ENCODE measurements at regions not wholly inside any gene's neighbourhood (a gene's known extent, or its start where the extent isn't known, plus 50 kb on each side); places are given as distances from the start of the nearest gene placed in this dataset.

GRCh38 chrX:39011454-39012221 lies 210.4 kb downstream of the MID1IP1 start:
- H3K36me3 ChIP-seq (ENCODE audit: control insufficient read depth in 2 of 2, extremely low read depth in 1 of 2, insufficient read depth in 2 of 2, low read length in 2 of 2), result no peaks in the 10 kb centered on the region
- no peak overlapping the region for H3K27ac ChIP-seq (ENCODE audit: control insufficient read depth, insufficient read depth, low read length)
- no peak overlapping the region for H3K9ac ChIP-seq (ENCODE audit: control insufficient read depth, extremely low read depth, insufficient read depth, low read length)
- H4K20me1 ChIP-seq (ENCODE audit: control insufficient read depth, extremely low read depth, insufficient read depth, low read length), result no peaks in the 10 kb centered on the region
- no peaks in the 10 kb centered on the region for H3K27me3 ChIP-seq (ENCODE audit: control insufficient read depth, extremely low read depth, insufficient read depth, low read length)
- TF ChIP-seq CTCF (optimal IDR thresholded peaks at IDR 0.05 in 1 of 3, IDR thresholded peaks at IDR 0.05 in 1 of 3, conservative IDR thresholded peaks at IDR 0.05 in 1 of 3; ENCODE audit: extremely low read depth in 1 of 3, insufficient read depth in 2 of 3, low read length in 3 of 3) (no peak), EZH2 (IDR thresholded peaks at IDR 0.05; ENCODE audit: low read length) (no peak)
- H2AFZ ChIP-seq (ENCODE audit: control insufficient read depth, low read length), result peak overlapping the region; percentile 20
- dilution Hi-C loops (cut with MboI; ENCODE audit: extremely low pct_ligation_motif_present, low sequenced_read_pairs), result no loop called here
- H3K9me1 ChIP-seq (ENCODE audit: control insufficient read depth, extremely low read depth, insufficient read depth, low read length), result no peaks in the 10 kb centered on the region
- H3K4me1 ChIP-seq (ENCODE audit: control insufficient read depth, extremely low read depth, insufficient read depth, low read length), result peaks cover 4% of the 10 kb centered on the region
- H3K79me2 ChIP-seq (ENCODE audit: control insufficient read depth, insufficient read depth, low read length), result no peaks in the 10 kb centered on the region
- FAIRE-seq (no peak), DNase-seq (ENCODE audit: low read depth, low spot score) (no peak)
- H3K4me2 ChIP-seq (ENCODE audit: control insufficient read depth, extremely low read depth, insufficient read depth, low read depth, low read length), result no peak overlapping the region
- no peak overlapping the region for H3K4me3 ChIP-seq (ENCODE audit: control insufficient read depth in 2 of 3, extremely low read depth in 1 of 3, insufficient read depth in 2 of 3, low read depth in 1 of 3, low read length in 3 of 3)
- H3K9me3 ChIP-seq (ENCODE audit: control insufficient read depth, low read depth, low read length), result no peaks in the 10 kb centered on the region

DNA sequence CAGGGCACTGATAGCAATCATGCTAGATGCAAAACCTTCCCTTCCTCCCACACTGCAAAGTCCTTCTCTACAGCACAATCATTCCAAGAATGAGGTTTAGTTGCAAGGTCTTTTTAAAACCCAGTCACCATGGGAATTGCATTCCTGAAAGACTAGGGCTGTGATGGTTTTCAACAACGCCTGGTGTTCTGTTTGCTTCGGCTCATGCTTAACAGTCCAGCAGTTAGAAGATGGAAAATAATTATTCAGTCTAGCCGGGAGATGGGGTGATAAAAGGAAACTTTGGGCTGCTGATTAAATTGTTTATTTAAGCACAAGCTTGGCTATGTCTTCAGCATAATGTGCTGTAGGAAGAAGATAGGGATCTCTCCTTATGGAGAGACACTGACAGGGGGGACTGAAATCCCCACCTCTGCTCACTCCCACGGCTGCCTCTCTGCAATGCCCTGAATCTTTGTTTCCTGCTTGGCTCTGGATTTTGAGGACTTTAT lies 211.4 kb downstream of the MID1IP1 start:
- Histone ChIP-seq H3K9ac (ENCODE audit: control insufficient read depth, extremely low read depth, insufficient read depth, low read length) (no peak overlapping the region), H3K4me2 (ENCODE audit: control insufficient read depth, extremely low read depth, insufficient read depth, low read depth, low read length) (no peak overlapping the region), H3K4me3 (ENCODE audit: control insufficient read depth in 2 of 3, extremely low read depth in 1 of 3, insufficient read depth in 2 of 3, low read depth in 1 of 3, low read length in 3 of 3) (no peak overlapping the region), H3K27ac (ENCODE audit: control insufficient read depth, insufficient read depth, low read length) (no peak overlapping the region), H3K36me3 (ENCODE audit: control insufficient read depth in 2 of 2, extremely low read depth in 1 of 2, insufficient read depth in 2 of 2, low read length in 2 of 2) (no peaks in the 10 kb centered on the region), H3K27me3 (ENCODE audit: control insufficient read depth, extremely low read depth, insufficient read depth, low read length) (no peaks in the 10 kb centered on the region), H3K9me1 (ENCODE audit: control insufficient read depth, extremely low read depth, insufficient read depth, low read length) (no peaks in the 10 kb centered on the region), H3K4me1 (ENCODE audit: control insufficient read depth, extremely low read depth, insufficient read depth, low read length) (peaks cover 4% of the 10 kb centered on the region), H2AFZ (ENCODE audit: control insufficient read depth, low read length) (no peak overlapping the region), H3K79me2 (ENCODE audit: control insufficient read depth, insufficient read depth, low read length) (no peaks in the 10 kb centered on the region), H4K20me1 (ENCODE audit: control insufficient read depth, extremely low read depth, insufficient read depth, low read length) (no peaks in the 10 kb centered on the region), H3K9me3 (ENCODE audit: control insufficient read depth, low read depth, low read length) (no peaks in the 10 kb centered on the region)
- dilution Hi-C loops (cut with MboI; ENCODE audit: extremely low pct_ligation_motif_present, low sequenced_read_pairs), result no loop called here
- DNase-seq (ENCODE audit: low read depth, low spot score) (no peak), FAIRE-seq (no peak)
- no peak for TF ChIP-seq CTCF (optimal IDR thresholded peaks at IDR 0.05 in 1 of 3, IDR thresholded peaks at IDR 0.05 in 1 of 3, conservative IDR thresholded peaks at IDR 0.05 in 1 of 3; ENCODE audit: extremely low read depth in 1 of 3, insufficient read depth in 2 of 3, low read length in 3 of 3)
- TF ChIP-seq EZH2 (IDR thresholded peaks at IDR 0.05; ENCODE audit: low read length), result no peak

All from keratinocyte (primary cell).